AG10803 (cell line): ENCODE measurements at regions not wholly inside any gene's neighbourhood (a gene's known extent, or its start where the extent isn't known, plus 50 kb on each side); places are given as distances from the start of the nearest gene placed in this dataset.

ENCODE experiments used
- DNase-seq: peaks from one replicate; pipeline ENCODE4 v3.0.0; 2010; ENCODE audit warnings: low read depth
- H3K4me3 ChIP-seq: 2 replicates; pipeline ENCODE4 v1.5.1; 2011; ENCODE audit warnings: mild to moderate bottlenecking, low read length, control low read depth
- TF ChIP-seq, protein P1 (sequence below): conservative IDR thresholded peaks from 2 replicates; pipeline ENCODE4 v1.5.1; 2011; ENCODE audit warnings: mild to moderate bottlenecking, low read length, control low read depth, inconsistent platforms

GRCh38 chr1:87600055-87600850 is 271.6 kb downstream of the LMO4 start:
- no peak overlapping the region for H3K4me3 ChIP-seq
- TF ChIP-seq, protein P1, sequence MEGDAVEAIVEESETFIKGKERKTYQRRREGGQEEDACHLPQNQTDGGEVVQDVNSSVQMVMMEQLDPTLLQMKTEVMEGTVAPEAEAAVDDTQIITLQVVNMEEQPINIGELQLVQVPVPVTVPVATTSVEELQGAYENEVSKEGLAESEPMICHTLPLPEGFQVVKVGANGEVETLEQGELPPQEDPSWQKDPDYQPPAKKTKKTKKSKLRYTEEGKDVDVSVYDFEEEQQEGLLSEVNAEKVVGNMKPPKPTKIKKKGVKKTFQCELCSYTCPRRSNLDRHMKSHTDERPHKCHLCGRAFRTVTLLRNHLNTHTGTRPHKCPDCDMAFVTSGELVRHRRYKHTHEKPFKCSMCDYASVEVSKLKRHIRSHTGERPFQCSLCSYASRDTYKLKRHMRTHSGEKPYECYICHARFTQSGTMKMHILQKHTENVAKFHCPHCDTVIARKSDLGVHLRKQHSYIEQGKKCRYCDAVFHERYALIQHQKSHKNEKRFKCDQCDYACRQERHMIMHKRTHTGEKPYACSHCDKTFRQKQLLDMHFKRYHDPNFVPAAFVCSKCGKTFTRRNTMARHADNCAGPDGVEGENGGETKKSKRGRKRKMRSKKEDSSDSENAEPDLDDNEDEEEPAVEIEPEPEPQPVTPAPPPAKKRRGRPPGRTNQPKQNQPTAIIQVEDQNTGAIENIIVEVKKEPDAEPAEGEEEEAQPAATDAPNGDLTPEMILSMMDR: no peak; the same call in 1 of the 2 replicates
- no peak for DNase-seq

DNA sequence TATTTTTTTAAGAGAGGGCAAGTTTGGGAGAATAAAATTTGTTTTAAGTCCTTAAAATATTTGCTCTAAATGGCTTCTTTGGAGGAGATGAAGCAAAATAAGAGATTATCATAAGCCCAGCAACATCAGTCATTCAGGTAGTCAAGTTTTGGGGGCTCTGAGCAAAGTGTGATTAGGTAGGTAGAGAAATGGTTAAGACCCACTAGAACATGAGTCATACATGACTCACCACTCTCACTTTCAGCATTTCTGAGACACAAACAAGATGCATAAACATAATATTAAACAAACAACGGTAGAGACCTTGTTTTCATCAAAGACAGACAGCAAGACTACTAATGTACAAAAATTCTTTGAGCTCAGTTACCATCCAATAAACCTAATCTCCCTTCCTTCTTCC is 272.2 kb downstream of the LMO4 start:
- H3K4me3 ChIP-seq: no peak overlapping the region
- TF ChIP-seq, protein P1: no peak
- DNase-seq: no peak

DNA sequence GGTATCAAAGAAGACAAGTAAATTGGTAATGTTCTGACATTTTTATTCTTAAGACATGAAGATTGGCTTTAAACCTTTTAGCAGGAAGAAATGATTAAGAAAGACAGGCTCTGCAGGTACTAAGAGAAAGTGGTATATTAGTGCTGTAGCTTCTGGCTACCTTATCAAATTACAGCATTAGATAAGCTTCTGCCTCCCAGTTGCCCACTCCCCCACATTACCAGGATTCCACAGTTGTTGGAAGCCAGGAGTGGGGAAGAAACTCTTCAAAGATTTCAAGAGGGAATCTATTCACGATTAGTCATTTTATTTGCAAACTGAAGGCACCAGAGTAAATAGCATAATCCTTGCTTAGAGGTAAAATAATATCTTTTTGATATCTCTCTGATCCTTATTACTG is 274.9 kb downstream of the LMO4 start:
- TF ChIP-seq, protein P1: no peak
- no peak overlapping the region for H3K4me3 ChIP-seq
- no peak for DNase-seq

GRCh38 chr1:87612956-87613355 is 284.3 kb downstream of the LMO4 start:
- H3K4me3 ChIP-seq: no peak overlapping the region
- TF ChIP-seq, protein P1: no peak
- DNase-seq: no peak

GRCh38 chr1:87615491-87615890 is 286.8 kb downstream of the LMO4 start:
- H3K4me3 ChIP-seq: no peak overlapping the region
- no peak for DNase-seq
- TF ChIP-seq, protein P1: no peak

DNA sequence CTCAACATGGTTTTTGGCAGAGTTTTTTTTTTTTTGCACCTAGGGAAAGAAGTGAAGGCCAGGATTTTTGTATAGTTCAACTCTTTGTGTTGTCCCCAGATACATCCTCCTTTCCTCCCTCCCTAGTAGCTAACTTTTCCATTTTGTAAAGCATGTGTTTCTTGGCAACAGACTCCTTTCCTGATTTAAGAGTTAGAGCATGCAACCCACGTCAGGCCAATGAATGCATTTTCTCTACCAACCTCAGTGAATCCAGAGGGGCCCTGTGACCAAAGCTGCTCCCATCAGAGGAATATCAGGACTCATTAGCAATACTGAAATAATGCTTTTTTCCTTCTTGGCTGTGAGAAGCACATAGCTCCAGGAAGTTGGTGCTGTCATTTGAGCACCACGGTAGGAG is 287.2 kb downstream of the LMO4 start:
- no peak for DNase-seq
- TF ChIP-seq, protein P1: no peak
- H3K4me3 ChIP-seq: no peak overlapping the region

GRCh38 chr1:87620807-87621206 is 292.1 kb downstream of the LMO4 start:
- TF ChIP-seq, protein P1: no peak
- H3K4me3 ChIP-seq: no peak overlapping the region
- no peak for DNase-seq
